K562 (cell line): ENCODE measurements at regions not wholly inside any gene's neighbourhood (a gene's known extent, or its start where the extent isn't known, plus 50 kb on each side); places are given as distances from the start of the nearest gene placed in this dataset.
A peak's percentile ranks its signal among the peaks of the same experiment; 100 is the strongest.

Source experiments
- ATAC-seq: fragments of 200-7000 bp; cut with Tn5 transposase; 3 replicates; pipeline ENCODE4 v1.9.1; 2020; ENCODE audit warnings: moderate library complexity
- BruUV-seq: library from RNA; stranded (reverse); fragments of 400-500 nt; replicated peaks from 2 replicates; lab custom pipeline; 2021; lab: Mats Ljungman, UMichigan
- CTCF ChIA-PET: fragments of 300-600 bp; formaldehyde crosslinking; extraction: SDS; loops from one replicate; lab custom pipeline; 2021; ENCODE audit warnings: low intra/inter-chr PET ratio; lab: Yijun Ruan, JAX
- POLR2A ChIA-PET: fragments of 300-600, 350-650 bp; sonication (Branson Sonifier 250); formaldehyde crosslinking; extraction: SDS; loops from one replicate; lab custom pipeline; 2021; ENCODE audit warnings: antibody characterized with exemption, inconsistent platforms; lab: Yijun Ruan, JAX
- DNase-seq, 4 experiments: peaks; one replicate each; pipeline versions ENCODE4 v3.0.0 to v3.0.0-alpha.2; 2011 to 2018; ENCODE audit warnings: low spot score in 3 of 4, mixed read lengths in 3 of 4; ENCODE audit errors: extremely low read depth in 1 of 4
- FAIRE-seq: peaks from 2 replicates; lab custom pipeline; 2011; peaks lifted over from hg19 to GRCh38; lab: Jason Lieb, UNC
- H2AFZ ChIP-seq: 2 replicates; pipeline ENCODE4 v1.6.0; 2011; ENCODE audit warnings: low read depth, low read length, control low read depth, inconsistent platforms
- H3K27ac ChIP-seq: fragments of 200-600 bp; 3 replicates; pipeline ENCODE4 v1.8.0; 2011; ENCODE audit warnings: low read depth, mild to moderate bottlenecking, control low read depth, inconsistent platforms, low read length, moderate library complexity, mixed read lengths; ENCODE audit errors: extremely low read depth
- H3K27me3 ChIP-seq, 2 experiments: fragments of 300-600 bp in 1 of 2; 2 replicates in 1 of 2; 3 replicates in 1 of 2; pipeline versions ENCODE4 v1.6.0 to v1.8.0; 2011; ENCODE audit warnings: inconsistent platforms in 2 of 2, low read length in 2 of 2, mild to moderate bottlenecking in 1 of 2, mixed read lengths in 1 of 2, moderate library complexity in 1 of 2; ENCODE audit not compliant: control insufficient read depth in 2 of 2, insufficient read depth in 2 of 2
- H3K36me3 ChIP-seq: fragments of 300-600 bp; 3 replicates; pipeline ENCODE4 v1.8.0; 2011; ENCODE audit warnings: mild to moderate bottlenecking, low read length, inconsistent platforms; ENCODE audit not compliant: control insufficient read depth, insufficient read depth
- H3K4me1 ChIP-seq, 2 experiments: fragments of 200-600 bp in 1 of 2; replicated peaks in 1 of 2; 2 replicates in 1 of 2; 3 replicates in 1 of 2; pipeline versions ENCODE4 v1.5.1 to v1.8.0; 2011; ENCODE audit warnings: inconsistent platforms in 2 of 2, low read length in 2 of 2, mild to moderate bottlenecking in 1 of 2, mixed read lengths in 1 of 2, moderate library complexity in 1 of 2; ENCODE audit not compliant: control insufficient read depth in 2 of 2, insufficient read depth in 2 of 2
- H3K4me2 ChIP-seq: 2 replicates; pipeline ENCODE4 v1.6.1; 2011; ENCODE audit warnings: low read length, control low read depth, inconsistent platforms, mixed read lengths; ENCODE audit not compliant: insufficient read depth
- H3K4me3 ChIP-seq: fragments of 200-600 bp; sonication (generic), shearing (Covaris generic); 2 replicates; pipeline ENCODE4 v1.5.1; 2016; ENCODE audit warnings: control low read depth, inconsistent platforms
- H3K79me2 ChIP-seq: fragments of 200-600 bp; 3 replicates; pipeline ENCODE4 v1.8.0; 2011; ENCODE audit warnings: low read length, inconsistent platforms; ENCODE audit not compliant: control insufficient read depth, insufficient read depth
- H3K9ac ChIP-seq, 2 experiments: 2 replicates each; pipeline versions ENCODE4 v1.6.0 to v1.6.1; 2011; ENCODE audit warnings: low read depth in 2 of 2, low read length in 2 of 2, control low read depth in 1 of 2, inconsistent platforms in 1 of 2, mild to moderate bottlenecking in 1 of 2, mixed read lengths in 1 of 2; ENCODE audit not compliant: insufficient read depth in 1 of 2
- H3K9me1 ChIP-seq: one replicate; pipeline ENCODE4 v1.6.0; 2011; ENCODE audit warnings: inconsistent platforms, mild to moderate bottlenecking, low read length, moderate library complexity; ENCODE audit not compliant: control insufficient read depth, insufficient read depth
- H3K9me3 ChIP-seq: replicated peaks from 2 replicates; pipeline ENCODE4 v1.5.1; 2011; ENCODE audit warnings: low read depth, low read length, inconsistent platforms; ENCODE audit not compliant: control insufficient read depth, insufficient read depth
- H4K20me1 ChIP-seq: replicated peaks from 2 replicates; pipeline ENCODE4 v1.6.1; 2011; ENCODE audit warnings: low read length, inconsistent platforms, mixed read lengths; ENCODE audit not compliant: control insufficient read depth, insufficient read depth
- BRF1 ChIP-seq: IDR thresholded peaks from 3 replicates; pipeline ENCODE4 v1.6.1; 2011; ENCODE audit warnings: borderline replicate concordance, mild to moderate bottlenecking; ENCODE audit not compliant: insufficient read length; ENCODE audit errors: extremely low read depth
- CC2D1A ChIP-seq: fragments of 450-650 bp; IDR thresholded peaks from 2 replicates; pipeline ENCODE4 v1.6.1; 2017; ENCODE audit warnings: mild to moderate bottlenecking
- CHCHD3 ChIP-seq: fragments of 250-450 bp; sonication (Bioruptor Pico); IDR thresholded peaks from 2 replicates; pipeline ENCODE4 v2.1.2; 2022; ENCODE audit warnings: mild to moderate bottlenecking
- CTBP1 ChIP-seq: fragments of 450-650 bp; IDR thresholded peaks from 2 replicates; pipeline ENCODE4 v1.6.1; 2016; ENCODE audit warnings: borderline replicate concordance
- GATA2 ChIP-seq: sonication (generic); formaldehyde crosslinking; IDR thresholded peaks from 2 replicates; pipeline ENCODE4 v1.4.0; 2020; ENCODE audit warnings: mild to moderate bottlenecking, missing genetic modification reagents
- KLF16 ChIP-seq: IDR thresholded peaks from 2 replicates; pipeline ENCODE4 v1.6.1; 2016; ENCODE audit warnings: antibody characterized with exemption
- PKNOX1 ChIP-seq: fragments of 450-650 bp; IDR thresholded peaks from 2 replicates; pipeline ENCODE4 v1.6.1; 2016
- RCOR1 ChIP-seq, 2 experiments: IDR thresholded peaks; 2 replicates each; pipeline ENCODE4 v1.6.1; 2012; ENCODE audit warnings: low read depth in 2 of 2, low read length in 2 of 2, borderline replicate concordance in 1 of 2, improper control_type of control experiment in 1 of 2
- REST ChIP-seq, 2 experiments: fragments of 450-650 bp; formaldehyde crosslinking in 1 of 2; IDR thresholded peaks; 2 replicates each; pipeline versions ENCODE4 v1.4.0 to v1.6.1; 2014 to 2020; ENCODE audit warnings: mild to moderate bottlenecking in 2 of 2, borderline replicate concordance in 1 of 2, low read depth in 1 of 2
- SMARCC2 ChIP-seq: fragments of 450-650 bp; IDR thresholded peaks from 2 replicates; pipeline ENCODE4 v1.6.1; 2017; ENCODE audit warnings: antibody characterized with exemption, moderate library complexity, mild to moderate bottlenecking, low read depth
- STAT5A ChIP-seq: IDR thresholded peaks from 2 replicates; pipeline ENCODE4 v1.6.1; 2012; ENCODE audit warnings: low read length, inconsistent platforms, borderline replicate concordance
- TAF7 ChIP-seq: fragments of 450-650 bp; IDR thresholded peaks from 2 replicates; pipeline ENCODE4 v1.6.1; 2016; ENCODE audit warnings: missing genetic modification characterization, missing compliant biosample characterization
- ZNF384 ChIP-seq: IDR thresholded peaks from 2 replicates; pipeline ENCODE4 v1.6.1; 2012; ENCODE audit warnings: low read depth, low read length, improper control_type of control experiment
- WGBS: fragments of 100-300 bp; shearing (Covaris generic); methylation state at CpG from one replicate; pipeline ENCODE4 v1.1.6; 2016; ENCODE audit warnings: low coverage, mixed read lengths; ENCODE audit not compliant: insufficient coverage; ENCODE audit errors: missing lambda C conversion rate; 5-methylcytosine and 5-hydroxymethylcytosine counted together
- in situ Hi-C: fragments of 300-500 bp; cut with MboI; formaldehyde crosslinking; loops from 4 replicates; pipeline ENCODE4 v1.15.0; 2018; ENCODE audit warnings: inconsistent platforms, mixed read lengths
- intact Hi-C: fragments of 100-400 bp; cut with micrococcal nuclease; formaldehyde crosslinking; loops from 2 replicates; pipeline ENCODE4 v1.14.2; 2022

GRCh38 chrX:131917588-131917987 lies 105.5 kb upstream of the STK26 start:
- Histone ChIP-seq H3K4me1 (peaks cover 5 to 12% of the 10 kb centered on the region in 2 experiments; a peak in 3 of 5 replicates), H3K4me2 (peak overlapping the region; percentile 55; the same call in 1 of the 2 replicates), H3K27me3 (no peaks in the 10 kb centered on the region), H3K9me3 (no peaks in the 10 kb centered on the region), H3K36me3 (no peaks in the 10 kb centered on the region), H3K79me2 (no peaks in the 10 kb centered on the region), H4K20me1 (no peaks in the 10 kb centered on the region), H2AFZ (peak overlapping the region; percentile 70), H3K27ac (peak overlapping the region; percentile 56), H3K4me3 (no peak overlapping the region), H3K9me1 (no peaks in the 10 kb centered on the region), H3K9ac (peak overlapping the region in 1 of 2 experiments; percentile 27; a peak in 1 of 4 replicates)
- in situ Hi-C loops = no loop called here
- DNase-seq = peak; percentile 26 to 79 (median 52)
- ChIA-PET POLR2A (interaction anchor here (0.9 kb wide), 1 partner anchor 107 kb away, joined by 4 read pairs; no protein-coding TSS in a partner anchor), CTCF (no interaction called here)
- BruUV-seq = no TSS peak
- intact Hi-C loops = loop anchor here (2.0 kb wide), 1 partner anchor 63 kb away; no protein-coding TSS in a partner anchor
- peak; percentile 92 for FAIRE-seq
- 0% methylated on average over 2 of the region's 2 CpGs for WGBS
- ATAC-seq = peak; percentile 96
- peak; percentile 20; the same call in 1 of the 2 replicates for TF ChIP-seq CC2D1A
- no peak for TF ChIP-seq BRF1
- TF ChIP-seq SMARCC2 = 0 out of 2 replicates have a peak, but pooled peaks have one; percentile 28
- TF ChIP-seq PKNOX1 = peak; percentile 9; the same call in 1 of the 2 replicates
- peak; percentile 67 for TF ChIP-seq STAT5A
- 0 out of 4 replicates have a peak, but pooled peaks of 1 of the 2 experiments have one; percentile 33 for TF ChIP-seq RCOR1 (IDR thresholded peaks at IDR 0.05; ENCODE audit: borderline replicate concordance in 1 of 2, low read depth in 2 of 2, low read length in 2 of 2)
- peak; percentile 60; the same call in 1 of the 2 replicates for TF ChIP-seq KLF16
- TF ChIP-seq ZNF384 = 0 out of 2 replicates have a peak, but pooled peaks have one; percentile 58
- no peak for TF ChIP-seq CHCHD3 (CRISPR knock-in tag)
- TF ChIP-seq REST (IDR thresholded peaks at IDR 0.05; ENCODE audit: borderline replicate concordance) = peak; percentile 21; the same call in 1 of the 2 replicates
- TF ChIP-seq REST (CRISPR knock-in tag; IDR thresholded peaks at IDR 0.05; ENCODE audit: low read depth) = no peak
- TF ChIP-seq GATA2 (CRISPR knock-in tag) = peak; percentile 50; the same call in 1 of the 2 replicates
- peak; percentile 20; the same call in 1 of the 2 replicates for TF ChIP-seq CTBP1
- TF ChIP-seq TAF7 (tag) = no peak
